MM.1S (cell line): ENCODE measurements at regions not wholly inside any gene's neighbourhood (a gene's known extent, or its start where the extent isn't known, plus 50 kb on each side); places are given as distances from the start of the nearest gene placed in this dataset.
A peak's percentile ranks its signal among the peaks of the same experiment; 100 is the strongest.

Experiments used
- EZH2 ChIP-seq: fragments of 300-600 bp; sonication (generic); optimal IDR thresholded peaks from 2 replicates; pipeline ENCODE3; 2017; ENCODE audit warnings: low read depth, mild to moderate bottlenecking, antibody characterized with exemption, low read length, mixed read lengths
- TF ChIP-seq, protein P1 (sequence below): fragments of 300-600 bp; sonication (generic); IDR thresholded peaks from 2 replicates; pipeline ENCODE4 v1.5.1; 2016; ENCODE audit warnings: antibody characterized with exemption, low read length, mixed read lengths

DNA sequence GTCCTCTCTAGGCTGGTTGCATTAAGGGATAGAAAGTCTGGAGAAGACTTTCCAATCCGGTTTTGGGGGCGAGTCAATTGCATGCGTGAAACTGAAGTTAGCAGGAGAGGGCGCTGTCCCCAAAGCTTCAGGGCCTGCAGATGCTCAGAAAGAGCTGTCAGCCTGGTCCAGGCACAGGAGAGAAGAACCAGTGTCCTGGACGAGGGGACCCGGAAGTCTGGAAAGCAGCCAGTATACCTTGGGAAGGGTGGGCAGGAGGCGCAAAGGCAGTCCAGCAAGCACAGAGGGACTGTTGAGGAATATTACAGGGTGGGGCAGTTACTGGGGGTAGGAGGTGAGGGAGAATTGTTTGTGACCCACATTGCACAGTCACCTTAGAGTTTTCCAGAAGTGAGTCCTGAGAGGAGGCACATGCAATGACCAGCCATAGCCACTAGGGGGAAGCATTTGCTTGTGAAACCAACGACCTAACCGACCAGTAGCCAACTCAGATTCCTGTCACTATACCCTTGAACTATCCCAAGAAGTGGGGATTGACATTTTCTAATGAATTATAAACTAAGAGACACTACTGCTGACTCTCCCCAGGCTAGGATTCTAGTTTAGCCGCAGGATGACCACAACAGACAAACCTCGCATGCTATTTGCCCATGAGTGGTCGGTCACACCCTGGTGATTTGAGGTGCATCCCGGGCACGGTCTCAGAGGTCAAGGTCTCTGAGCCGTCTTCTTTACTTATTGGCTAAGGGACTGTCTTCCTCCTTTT is 172.8 kb downstream of the RDH14 start:
- TF ChIP-seq, protein P1, sequence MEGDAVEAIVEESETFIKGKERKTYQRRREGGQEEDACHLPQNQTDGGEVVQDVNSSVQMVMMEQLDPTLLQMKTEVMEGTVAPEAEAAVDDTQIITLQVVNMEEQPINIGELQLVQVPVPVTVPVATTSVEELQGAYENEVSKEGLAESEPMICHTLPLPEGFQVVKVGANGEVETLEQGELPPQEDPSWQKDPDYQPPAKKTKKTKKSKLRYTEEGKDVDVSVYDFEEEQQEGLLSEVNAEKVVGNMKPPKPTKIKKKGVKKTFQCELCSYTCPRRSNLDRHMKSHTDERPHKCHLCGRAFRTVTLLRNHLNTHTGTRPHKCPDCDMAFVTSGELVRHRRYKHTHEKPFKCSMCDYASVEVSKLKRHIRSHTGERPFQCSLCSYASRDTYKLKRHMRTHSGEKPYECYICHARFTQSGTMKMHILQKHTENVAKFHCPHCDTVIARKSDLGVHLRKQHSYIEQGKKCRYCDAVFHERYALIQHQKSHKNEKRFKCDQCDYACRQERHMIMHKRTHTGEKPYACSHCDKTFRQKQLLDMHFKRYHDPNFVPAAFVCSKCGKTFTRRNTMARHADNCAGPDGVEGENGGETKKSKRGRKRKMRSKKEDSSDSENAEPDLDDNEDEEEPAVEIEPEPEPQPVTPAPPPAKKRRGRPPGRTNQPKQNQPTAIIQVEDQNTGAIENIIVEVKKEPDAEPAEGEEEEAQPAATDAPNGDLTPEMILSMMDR, result peak; percentile 93
- TF ChIP-seq EZH2, result no peak
